ENCODE measurements at regions not wholly inside any gene's neighbourhood (a gene's known extent, or its start where the extent isn't known, plus 50 kb on each side); places are given as distances from the start of the nearest gene placed in this dataset.

- no peak for DNase-seq
- no peaks in the 10 kb centered on the region for H3K27me3 ChIP-seq (ENCODE audit: control insufficient read depth in 2 of 2, insufficient read depth in 2 of 2, low read length in 2 of 2)
- H3K4me3 ChIP-seq (replicated peaks in 1 of 3; ENCODE audit: low read depth in 2 of 3, low read length in 3 of 3) = no peak overlapping the region
- no peaks in the 10 kb centered on the region for H3K79me2 ChIP-seq (ENCODE audit: insufficient read depth, low read length)
- H3K9me3 ChIP-seq (replicated peaks in 1 of 2; ENCODE audit: control insufficient read depth in 1 of 2, insufficient read depth in 1 of 2, low read length in 2 of 2) = peaks cover 0 to 7% of the 10 kb centered on the region in 2 donors
- Mint-ChIP-seq H3K36me3 (no peaks in the 10 kb centered on the region), H3K4me1 (no peaks in the 10 kb centered on the region), H3K9me3 (peaks cover 0 to 10% (median 6%) of the 10 kb centered on the region in 7 donors), H3K27ac (no peak overlapping the region), H3K4me3 (no peak overlapping the region), H3K27me3 (ENCODE audit: low read depth in 3 of 3) (peaks cover 0 to 2% (median 2%) of the 10 kb centered on the region in 3 donors)
- no peaks in the 10 kb centered on the region for H3K36me3 ChIP-seq (replicated peaks in 1 of 2; ENCODE audit: control insufficient read depth in 1 of 2, insufficient read depth in 2 of 2, low read length in 2 of 2)
- no peak overlapping the region for H3K4me2 ChIP-seq (replicated peaks; ENCODE audit: extremely low read depth, low read length, poor library complexity, severe bottlenecking)
- H3K9ac ChIP-seq (ENCODE audit: insufficient read depth, low read length, poor library complexity, severe bottlenecking) = no peak overlapping the region
- 93% methylated on average over 8 of the region's 9 CpGs for WGBS (ENCODE audit: insufficient coverage)
- intact Hi-C loops (cut with micrococcal nuclease) = no loop called here
- H3K4me1 ChIP-seq (ENCODE audit: control insufficient read depth in 1 of 2, insufficient read depth in 2 of 2, low read length in 2 of 2) = no peaks in the 10 kb centered on the region
- H3K27ac ChIP-seq (ENCODE audit: low read depth in 1 of 2, low read length in 2 of 2) = no peak overlapping the region
- H2AFZ ChIP-seq (ENCODE audit: insufficient read depth, low read depth, low read length, poor library complexity, severe bottlenecking) = no peak overlapping the region
- TF ChIP-seq CTCF (IDR thresholded peaks at IDR 0.05) = no peak
- H4K20me1 ChIP-seq (ENCODE audit: insufficient read depth, low read length) = no peaks in the 10 kb centered on the region
Measured at GRCh38 chr5:1735320-1735970, 64.2 kb downstream of the MRPL36 start.

- Histone ChIP-seq H3K79me2 (ENCODE audit: insufficient read depth, low read length) (no peaks in the 10 kb centered on the region), H3K4me3 (replicated peaks in 1 of 3; ENCODE audit: low read depth in 2 of 3, low read length in 3 of 3) (no peak overlapping the region), H3K36me3 (replicated peaks in 1 of 2; ENCODE audit: control insufficient read depth in 1 of 2, insufficient read depth in 2 of 2, low read length in 2 of 2) (no peaks in the 10 kb centered on the region), H3K4me1 (ENCODE audit: control insufficient read depth in 1 of 2, insufficient read depth in 2 of 2, low read length in 2 of 2) (no peaks in the 10 kb centered on the region), H3K4me2 (replicated peaks; ENCODE audit: extremely low read depth, low read length, poor library complexity, severe bottlenecking) (no peak overlapping the region), H3K9ac (ENCODE audit: insufficient read depth, low read length, poor library complexity, severe bottlenecking) (no peak overlapping the region), H3K27ac (ENCODE audit: low read depth in 1 of 2, low read length in 2 of 2) (no peak overlapping the region), H4K20me1 (ENCODE audit: insufficient read depth, low read length) (no peaks in the 10 kb centered on the region), H3K9me3 (replicated peaks in 1 of 2; ENCODE audit: control insufficient read depth in 1 of 2, insufficient read depth in 1 of 2, low read length in 2 of 2) (peaks cover 0 to 2% of the 10 kb centered on the region in 2 donors), H2AFZ (ENCODE audit: insufficient read depth, low read depth, low read length, poor library complexity, severe bottlenecking) (no peak overlapping the region), H3K27me3 (ENCODE audit: control insufficient read depth in 2 of 2, insufficient read depth in 2 of 2, low read length in 2 of 2) (no peaks in the 10 kb centered on the region)
- peaks cover 0 to 9% (median 3%) of the 10 kb centered on the region in 7 donors for H3K9me3 Mint-ChIP-seq
- H3K27ac Mint-ChIP-seq = no peak overlapping the region
- H3K36me3 Mint-ChIP-seq = no peaks in the 10 kb centered on the region
- intact Hi-C loops (cut with micrococcal nuclease) = no loop called here
- no peak for TF ChIP-seq CTCF (IDR thresholded peaks at IDR 0.05)
- DNase-seq = no peak
- H3K4me3 Mint-ChIP-seq = no peak overlapping the region
- 69% methylated on average over 8 of the region's 9 CpGs for WGBS (ENCODE audit: insufficient coverage)
- no peaks in the 10 kb centered on the region for H3K4me1 Mint-ChIP-seq
- H3K27me3 Mint-ChIP-seq (ENCODE audit: low read depth in 3 of 3) = peaks cover 0 to 2% (median 2%) of the 10 kb centered on the region in 3 donors
Measured at GRCh38 chr5:1734908-1735289, 64.7 kb downstream of the MRPL36 start.

Measured in CD14-positive monocyte (primary cell).